IPS-NIHi11 (cell line): ENCODE measurements at regions not wholly inside any gene's neighbourhood (a gene's known extent, or its start where the extent isn't known, plus 50 kb on each side); places are given as distances from the start of the nearest gene placed in this dataset.

ENCODE experiments used
- DNase-seq: peaks from one replicate; pipeline ENCODE4 v3.0.0; 2012; ENCODE audit warnings: mixed read lengths, low spot score

GRCh38 chr6:165229216-165229615 lies 80.2 kb downstream of the C6orf118 start:
- DNase-seq: no peak

GRCh38 chr6:165227644-165228329 lies 81.6 kb downstream of the C6orf118 start:
- DNase-seq: no peak

DNA sequence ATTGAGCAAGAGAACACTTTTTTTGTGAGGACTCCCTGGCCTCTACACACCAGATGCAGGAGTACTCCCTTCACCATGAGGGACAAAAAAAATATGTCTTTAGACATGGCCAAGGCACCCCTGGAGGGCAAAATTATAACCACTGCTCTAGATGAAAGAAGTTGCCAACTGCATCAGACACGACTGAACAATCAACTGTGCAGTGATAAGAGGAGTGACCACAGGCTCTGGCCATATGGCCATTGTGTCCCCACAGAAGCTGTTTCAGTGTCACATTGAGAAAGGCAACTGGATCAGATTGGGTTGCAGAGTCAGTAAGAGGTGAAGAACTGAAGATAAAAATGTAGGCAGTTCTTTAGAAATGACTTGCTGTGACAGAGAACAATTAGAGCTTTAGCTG lies 85.7 kb downstream of the C6orf118 start:
- no peak for DNase-seq

- DNase-seq: no peak
Measured at GRCh38 chr6:165223101-165223500, 86.3 kb downstream of the C6orf118 start.

GRCh38 chr6:165222315-165223025 lies 86.9 kb downstream of the C6orf118 start:
- DNase-seq: no peak

DNA sequence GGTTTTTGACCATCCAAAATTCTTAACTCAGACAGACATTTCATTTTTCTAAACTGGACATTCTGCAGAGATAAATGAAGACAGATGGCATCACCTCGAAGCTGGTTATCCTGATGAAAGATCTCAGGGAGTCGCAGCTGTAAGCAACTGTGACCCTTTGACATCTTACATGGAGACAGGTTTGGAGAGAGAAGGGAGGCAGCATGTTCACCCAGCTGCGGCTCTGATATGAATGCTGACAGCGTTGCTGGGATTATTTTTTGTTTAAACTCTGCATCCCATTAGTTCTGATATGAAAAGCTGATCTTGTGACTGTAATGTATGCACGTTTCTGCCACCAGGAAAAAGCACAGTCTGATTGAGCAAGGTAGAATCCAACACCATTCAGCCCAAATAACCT lies 89.4 kb downstream of the C6orf118 start:
- no peak for DNase-seq

GRCh38 chr6:165219629-165220028 lies 89.8 kb downstream of the C6orf118 start:
- DNase-seq: no peak

GRCh38 chr6:165218829-165219228 lies 90.6 kb downstream of the C6orf118 start:
- DNase-seq: no peak

GRCh38 chr6:165206798-165207197 lies 102.6 kb downstream of the C6orf118 start:
- no peak for DNase-seq

DNA sequence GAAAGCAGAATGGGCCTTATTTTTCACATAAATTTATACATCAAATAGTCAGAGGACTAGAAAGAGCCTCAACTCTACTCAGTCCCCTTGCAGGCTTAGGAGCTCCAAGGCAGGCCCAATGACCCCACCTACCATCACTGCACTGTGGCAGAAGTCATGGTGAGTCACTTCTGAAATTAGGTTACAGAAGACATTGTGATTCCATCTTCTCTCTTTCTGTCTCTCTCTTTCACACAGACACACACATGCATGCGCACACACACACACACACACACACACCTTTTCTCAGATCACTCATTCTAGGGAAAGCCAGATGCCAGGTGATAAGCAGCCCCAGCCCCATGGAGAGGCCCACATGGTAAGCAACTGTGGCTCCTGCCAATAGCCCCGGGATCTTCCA lies 103.8 kb downstream of the C6orf118 start:
- DNase-seq: no peak

- no peak for DNase-seq
Measured at GRCh38 chr6:165204807-165205545, 104.4 kb downstream of the C6orf118 start.

DNA sequence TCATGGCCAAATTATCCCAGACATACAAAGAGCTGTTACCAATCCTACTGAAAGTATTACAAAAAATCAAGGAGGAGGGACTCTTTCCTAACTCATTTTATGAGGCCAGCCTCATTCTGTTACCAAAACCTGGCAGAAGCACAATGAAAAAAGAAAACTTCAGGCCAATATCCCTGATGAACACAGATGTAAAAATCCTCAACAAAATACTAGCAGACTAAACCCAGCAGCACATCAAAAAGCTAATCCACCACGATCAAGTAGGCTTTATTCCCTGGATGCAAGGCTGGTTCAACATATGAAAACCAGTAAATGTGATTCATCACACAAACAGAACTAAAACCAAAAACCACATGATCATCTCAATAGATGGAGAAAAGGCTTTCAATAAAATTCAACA lies 109.2 kb downstream of the C6orf118 start:
- DNase-seq: no peak

- no peak for DNase-seq
Measured at GRCh38 chr6:165191461-165191860, 117.9 kb downstream of the C6orf118 start.

DNA sequence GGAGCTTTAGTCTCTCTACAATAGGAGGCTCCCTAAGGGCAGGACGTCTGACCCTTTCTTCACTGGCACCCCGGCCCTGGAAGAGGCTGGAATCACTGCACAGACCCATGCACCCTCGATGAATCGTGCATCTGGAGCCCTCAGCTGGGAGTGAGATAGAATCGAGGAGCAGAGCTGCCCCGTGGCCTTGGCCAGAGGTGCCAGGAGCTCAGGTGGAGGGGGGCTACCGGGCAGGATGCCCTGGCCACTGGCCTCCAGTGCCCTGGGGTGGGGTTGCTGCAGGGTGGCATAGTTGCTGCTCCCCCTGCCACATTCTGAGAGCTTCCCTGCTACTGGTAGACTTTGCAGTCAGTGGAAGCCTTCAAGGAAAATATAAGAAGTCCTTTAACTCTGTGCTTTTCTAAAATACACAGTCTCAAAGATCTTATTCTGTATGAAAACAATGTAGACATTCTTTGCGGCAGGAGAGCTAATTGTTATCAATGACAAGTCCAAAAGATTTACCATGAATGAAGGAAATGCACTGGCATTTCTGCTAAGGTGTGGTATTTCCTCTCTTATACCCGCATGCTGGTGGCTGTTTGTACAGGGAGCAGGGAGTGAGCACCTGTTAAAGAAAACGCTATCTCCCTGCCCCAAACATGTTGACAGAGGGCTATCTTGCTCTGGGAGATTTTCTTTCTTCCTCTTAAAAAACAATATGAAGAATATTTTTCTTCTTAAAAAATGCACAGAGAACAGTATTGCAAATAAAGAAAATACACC lies 122.8 kb downstream of the C6orf118 start:
- no peak for DNase-seq

DNA sequence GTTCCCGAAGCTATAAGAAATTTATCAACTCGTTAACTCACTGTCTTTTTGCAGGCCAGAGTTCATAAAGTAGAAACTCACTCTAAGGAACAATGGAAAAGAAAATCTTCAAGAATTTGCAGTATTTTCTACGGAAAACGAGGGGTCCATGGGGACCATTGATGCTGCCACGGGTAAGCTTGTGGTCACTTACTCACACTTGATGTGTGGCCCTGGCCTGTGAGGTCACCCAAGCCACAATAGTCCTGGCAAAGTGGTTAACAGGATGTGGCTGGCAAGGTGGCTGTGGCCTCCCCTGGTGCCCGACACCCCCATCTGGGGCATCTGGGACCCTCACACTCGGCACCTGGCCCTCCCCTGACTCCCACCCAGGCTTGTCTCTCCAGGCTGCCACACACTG lies 123.4 kb downstream of the C6orf118 start:
- no peak for DNase-seq

DNA sequence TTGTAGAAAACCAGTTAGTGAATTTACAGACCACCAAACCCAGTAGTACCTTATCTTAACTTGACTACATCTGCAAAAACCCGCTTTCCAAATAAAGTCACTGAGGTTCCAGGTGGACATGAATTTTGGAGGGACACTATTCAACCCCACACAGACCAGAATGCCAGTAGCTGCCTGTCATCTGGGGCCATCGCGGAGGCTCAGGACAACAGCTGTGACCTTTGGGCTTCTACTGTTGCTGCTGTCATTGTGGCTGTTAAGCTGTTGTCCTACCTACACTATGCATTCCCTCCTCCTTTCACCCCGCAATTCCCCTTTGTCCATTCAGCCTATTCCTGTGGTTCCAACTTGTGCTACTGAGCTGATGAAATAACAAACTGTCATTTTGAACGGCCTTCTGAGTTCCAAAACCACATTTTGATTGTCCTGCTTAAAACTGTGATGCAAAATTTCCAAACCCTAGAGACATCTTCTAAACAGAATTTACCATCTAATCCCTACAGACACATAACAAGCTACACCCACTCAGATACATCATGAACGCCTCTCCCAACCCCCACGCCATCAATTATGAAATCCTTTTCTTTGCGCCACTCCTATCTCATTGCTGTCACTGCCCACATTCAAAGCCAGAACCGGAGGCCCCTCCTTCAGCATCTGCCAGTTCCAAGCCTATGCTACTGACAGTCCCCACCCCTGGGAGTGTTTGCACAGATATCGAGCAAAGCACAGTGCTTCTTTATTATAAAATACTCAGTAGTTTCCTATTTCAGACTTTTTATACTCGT lies 125.0 kb downstream of the C6orf118 start:
- no peak for DNase-seq

DNA sequence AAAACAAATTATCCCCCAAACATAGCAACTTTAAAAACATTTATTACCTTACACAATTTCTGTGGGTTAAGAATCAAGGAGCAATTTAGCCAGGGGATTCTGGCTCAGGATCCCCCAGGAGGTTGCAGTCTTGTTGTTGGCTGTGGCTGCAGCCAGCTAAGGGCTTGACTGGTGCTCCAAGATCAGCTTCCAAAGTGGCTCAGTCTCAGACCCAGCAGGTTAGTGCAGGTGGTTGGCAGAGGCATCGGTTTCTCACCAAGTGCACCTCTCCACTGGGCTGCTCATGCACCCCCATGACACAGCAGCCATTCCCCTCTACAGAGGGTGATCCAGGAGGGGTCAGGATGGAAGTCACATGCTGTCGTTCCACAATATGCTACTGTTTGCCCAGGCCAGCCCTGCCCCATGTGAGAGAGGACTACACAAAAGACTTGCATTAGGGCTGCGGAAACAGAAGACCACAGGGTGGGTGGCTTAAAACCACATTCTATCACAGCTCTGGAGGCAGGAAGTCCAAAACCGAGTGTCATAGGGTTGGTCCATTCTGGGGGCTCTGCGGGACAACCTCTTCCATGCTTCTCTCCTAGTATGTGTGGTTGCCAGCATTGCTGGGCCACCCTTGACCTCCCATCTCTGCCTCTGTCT lies 125.8 kb downstream of the C6orf118 start:
- no peak for DNase-seq

DNA sequence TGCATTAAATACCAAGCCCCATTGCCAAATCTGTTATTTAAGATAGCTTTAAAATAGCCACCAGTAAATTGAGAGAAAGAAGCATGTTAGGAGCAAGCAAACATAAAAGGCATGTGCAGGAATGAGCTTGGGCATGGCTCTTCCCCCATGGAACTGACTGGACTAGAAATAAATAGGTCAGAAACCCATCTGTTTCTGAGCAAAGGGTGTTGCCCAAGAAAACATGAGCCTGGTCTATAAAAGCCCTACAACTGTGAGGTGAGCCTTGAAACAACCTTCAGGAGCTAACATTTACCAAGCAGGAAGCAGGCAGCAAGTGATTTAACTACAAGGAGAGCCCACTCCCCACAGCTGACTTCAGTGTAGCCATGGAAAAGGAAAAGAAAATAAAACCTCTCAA lies 126.3 kb downstream of the C6orf118 start:
- no peak for DNase-seq

- DNase-seq: no peak
Measured at GRCh38 chr6:165181951-165182414, 127.4 kb downstream of the C6orf118 start.

DNA sequence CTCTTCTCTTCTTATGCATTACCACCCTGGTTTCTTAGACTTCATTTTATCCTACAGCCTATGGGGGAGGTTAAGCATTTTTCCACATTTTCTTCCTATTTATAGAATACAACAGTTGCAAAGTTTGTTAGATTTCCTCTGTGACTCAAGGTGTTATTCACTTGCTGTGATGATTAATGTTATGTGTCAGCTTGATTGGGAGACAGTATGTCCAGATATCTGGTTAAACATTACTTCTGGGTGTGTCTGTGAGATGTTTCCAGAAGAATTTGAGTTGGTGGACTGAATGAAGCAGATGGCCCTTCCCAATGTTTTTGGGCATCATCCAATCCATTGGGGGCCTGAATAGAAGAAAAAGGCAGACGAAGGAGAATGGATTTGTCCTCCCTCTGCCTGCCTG lies 131.3 kb downstream of the C6orf118 start:
- DNase-seq: no peak

GRCh38 chr6:165173484-165173883 lies 135.9 kb downstream of the C6orf118 start:
- DNase-seq: no peak
